ENCODE measurements at regions not wholly inside any gene's neighbourhood (a gene's known extent, or its start where the extent isn't known, plus 50 kb on each side); places are given as distances from the start of the nearest gene placed in this dataset.

DNA sequence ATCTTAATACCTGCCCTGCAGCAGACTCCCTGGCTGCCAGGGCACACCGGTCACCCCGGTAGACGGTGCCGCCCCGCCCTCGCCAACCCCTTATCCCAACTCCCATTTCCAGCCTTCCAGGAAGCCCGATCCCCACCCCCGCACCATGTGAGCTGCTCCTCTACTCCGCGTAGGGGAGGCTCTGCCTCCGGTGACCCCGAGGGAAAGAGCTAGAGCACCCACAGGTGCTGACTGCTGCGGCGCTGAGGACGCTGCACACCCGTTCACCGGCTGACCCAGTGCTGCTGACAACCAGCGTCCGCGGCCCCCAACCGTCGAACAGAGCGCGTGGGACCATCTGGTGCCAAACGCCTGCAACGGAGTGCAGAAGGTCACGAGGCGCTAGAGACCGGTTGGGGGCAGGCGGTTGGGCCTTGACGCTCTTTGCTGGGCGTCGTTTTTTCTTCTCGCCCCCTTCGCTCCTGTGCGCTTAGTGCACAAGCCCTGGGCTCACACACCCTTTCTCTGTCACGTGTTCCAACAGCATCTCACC lies 59.6 kb upstream of the ZNF599 start:
- no peak for DNase-seq
- intact Hi-C loops (cut with DNase I): no loop called here
- TF ChIP-seq, protein P1, sequence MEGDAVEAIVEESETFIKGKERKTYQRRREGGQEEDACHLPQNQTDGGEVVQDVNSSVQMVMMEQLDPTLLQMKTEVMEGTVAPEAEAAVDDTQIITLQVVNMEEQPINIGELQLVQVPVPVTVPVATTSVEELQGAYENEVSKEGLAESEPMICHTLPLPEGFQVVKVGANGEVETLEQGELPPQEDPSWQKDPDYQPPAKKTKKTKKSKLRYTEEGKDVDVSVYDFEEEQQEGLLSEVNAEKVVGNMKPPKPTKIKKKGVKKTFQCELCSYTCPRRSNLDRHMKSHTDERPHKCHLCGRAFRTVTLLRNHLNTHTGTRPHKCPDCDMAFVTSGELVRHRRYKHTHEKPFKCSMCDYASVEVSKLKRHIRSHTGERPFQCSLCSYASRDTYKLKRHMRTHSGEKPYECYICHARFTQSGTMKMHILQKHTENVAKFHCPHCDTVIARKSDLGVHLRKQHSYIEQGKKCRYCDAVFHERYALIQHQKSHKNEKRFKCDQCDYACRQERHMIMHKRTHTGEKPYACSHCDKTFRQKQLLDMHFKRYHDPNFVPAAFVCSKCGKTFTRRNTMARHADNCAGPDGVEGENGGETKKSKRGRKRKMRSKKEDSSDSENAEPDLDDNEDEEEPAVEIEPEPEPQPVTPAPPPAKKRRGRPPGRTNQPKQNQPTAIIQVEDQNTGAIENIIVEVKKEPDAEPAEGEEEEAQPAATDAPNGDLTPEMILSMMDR (IDR thresholded peaks at IDR 0.05): no peak
- no peak for TF ChIP-seq EP300 (IDR thresholded peaks at IDR 0.05)
- no peak for TF ChIP-seq POLR2A (IDR thresholded peaks at IDR 0.05)
- TF ChIP-seq POLR2AphosphoS5 (IDR thresholded peaks at IDR 0.05): no peak
- Histone ChIP-seq H3K27ac (no peak overlapping the region), H3K27me3 (no peaks in the 10 kb centered on the region), H3K36me3 (no peaks in the 10 kb centered on the region), H3K4me1 (no peaks in the 10 kb centered on the region), H3K4me3 (no peak overlapping the region), H3K9me3 (no peaks in the 10 kb centered on the region)
- 88 to 89% methylated on average over 37 of the region's 37 CpGs for WGBS, 2 donors

DNA sequence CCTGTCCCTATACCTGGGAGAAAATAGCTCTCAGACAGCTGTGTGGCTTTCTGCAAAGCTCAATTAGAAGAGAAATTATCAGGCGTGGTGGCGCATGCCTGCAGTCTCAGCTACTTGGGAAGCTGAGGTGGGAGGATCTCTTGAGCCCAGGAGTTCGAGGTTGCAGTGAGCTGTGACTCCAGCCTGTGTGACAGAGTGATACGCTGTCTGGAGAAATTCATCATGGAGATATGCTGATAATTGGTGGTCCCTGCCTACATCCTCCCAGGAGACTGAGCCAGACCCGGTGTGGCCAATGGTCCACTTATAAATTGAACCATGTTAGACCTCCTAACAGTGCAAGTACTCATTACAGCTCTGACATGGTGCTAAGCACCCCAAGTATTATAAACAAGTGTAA lies 58.7 kb upstream of the ZNF599 start:
- Histone ChIP-seq H3K36me3 (no peaks in the 10 kb centered on the region), H3K9me3 (no peaks in the 10 kb centered on the region), H3K4me3 (no peak overlapping the region), H3K27me3 (no peaks in the 10 kb centered on the region), H3K27ac (no peak overlapping the region), H3K4me1 (no peaks in the 10 kb centered on the region)
- no peak for DNase-seq
- WGBS, 2 donors: 89 to 92% methylated on average over 5 of the region's 5 CpGs
- no peak for TF ChIP-seq POLR2A (IDR thresholded peaks at IDR 0.05)
- no peak for TF ChIP-seq POLR2AphosphoS5 (IDR thresholded peaks at IDR 0.05)
- TF ChIP-seq, protein P1 (IDR thresholded peaks at IDR 0.05): no peak
- no peak for TF ChIP-seq EP300 (IDR thresholded peaks at IDR 0.05)
- intact Hi-C loops (cut with DNase I): no loop called here

DNA sequence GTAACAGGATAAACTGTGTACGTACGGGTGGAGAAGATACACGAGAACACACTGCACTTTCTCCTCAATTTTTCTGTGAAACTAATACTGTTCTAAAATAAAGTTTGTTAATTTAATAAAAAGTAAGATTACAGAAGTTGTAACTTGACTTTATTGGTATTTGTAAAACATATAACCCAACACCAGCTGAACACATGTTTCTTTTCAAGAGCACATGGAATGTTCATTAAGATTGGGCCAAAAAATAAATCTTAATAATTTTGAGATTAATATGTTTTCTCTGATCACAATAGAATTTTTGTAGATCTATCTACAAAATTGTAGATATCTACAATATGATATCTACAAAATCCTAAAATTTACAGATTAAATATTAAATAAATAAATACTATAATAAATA lies 55.1 kb upstream of the ZNF599 start:
- Histone ChIP-seq H3K4me1 (no peaks in the 10 kb centered on the region), H3K36me3 (no peaks in the 10 kb centered on the region), H3K4me3 (no peak overlapping the region), H3K27me3 (no peaks in the 10 kb centered on the region), H3K9me3 (no peaks in the 10 kb centered on the region), H3K27ac (no peak overlapping the region)
- 89 to 97% methylated on average over 3 of the region's 3 CpGs for WGBS, 2 donors
- intact Hi-C loops (cut with DNase I): no loop called here
- TF ChIP-seq EP300 (IDR thresholded peaks at IDR 0.05) (no peak), POLR2A (IDR thresholded peaks at IDR 0.05) (no peak), POLR2AphosphoS5 (IDR thresholded peaks at IDR 0.05) (no peak)
- TF ChIP-seq, protein P1 (IDR thresholded peaks at IDR 0.05): no peak
- DNase-seq: no peak

DNA sequence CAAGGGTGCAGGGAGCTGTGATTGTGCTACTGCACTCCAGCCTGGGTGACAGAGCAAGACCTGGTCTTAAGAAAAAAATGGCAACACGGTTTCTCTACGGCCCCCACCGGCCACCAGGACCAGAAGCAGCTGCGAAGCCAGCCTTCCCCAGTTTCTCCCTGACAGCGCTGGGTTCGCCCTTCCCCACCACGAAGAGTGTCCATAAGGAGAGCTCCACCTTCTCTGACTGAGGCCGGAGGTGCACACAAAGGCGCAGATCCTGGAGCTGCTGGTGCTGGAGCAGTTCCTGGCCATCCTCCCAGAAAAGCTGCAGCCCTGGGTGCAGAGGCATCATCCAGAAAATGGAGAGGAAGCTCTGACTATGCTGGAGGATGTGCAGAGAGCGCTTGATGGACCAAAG lies 52.2 kb upstream of the ZNF599 start:
- TF ChIP-seq POLR2AphosphoS5 (IDR thresholded peaks at IDR 0.05): no peak
- no peak for TF ChIP-seq POLR2A (IDR thresholded peaks at IDR 0.05)
- TF ChIP-seq, protein P1 (IDR thresholded peaks at IDR 0.05): no peak
- no peak for TF ChIP-seq EP300 (IDR thresholded peaks at IDR 0.05)
- H3K27me3 ChIP-seq: no peaks in the 10 kb centered on the region
- no peaks in the 10 kb centered on the region for H3K4me1 ChIP-seq
- no peaks in the 10 kb centered on the region for H3K9me3 ChIP-seq
- no peaks in the 10 kb centered on the region for H3K36me3 ChIP-seq
- intact Hi-C loops (cut with DNase I): no loop called here
- no peak overlapping the region for H3K27ac ChIP-seq
- WGBS, 2 donors: 87 to 90% methylated on average over 10 of the region's 10 CpGs
- H3K4me3 ChIP-seq: no peak overlapping the region
- DNase-seq: no peak

DNA sequence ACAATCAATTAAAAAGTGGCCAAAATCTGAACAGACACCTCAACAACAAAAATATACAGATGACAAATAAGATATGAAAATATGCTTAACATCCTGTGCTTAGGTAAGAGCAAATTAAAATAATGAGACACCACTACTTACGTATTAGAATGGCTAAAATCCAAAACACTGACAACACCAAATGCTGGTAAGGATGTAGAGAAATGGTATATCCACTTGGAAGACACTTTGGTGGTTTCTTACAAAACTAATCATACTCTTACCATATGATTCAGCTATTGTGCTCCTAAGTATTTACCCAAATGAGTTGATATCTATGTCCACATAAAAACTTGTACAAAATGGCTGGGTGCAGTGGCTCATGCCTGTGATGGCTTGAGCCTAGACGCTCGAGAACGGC lies 51.7 kb upstream of the ZNF599 start:
- no peak overlapping the region for H3K27ac ChIP-seq
- DNase-seq: no peak
- H3K27me3 ChIP-seq: no peaks in the 10 kb centered on the region
- no peak overlapping the region for H3K4me3 ChIP-seq
- TF ChIP-seq POLR2AphosphoS5 (IDR thresholded peaks at IDR 0.05) (no peak), POLR2A (IDR thresholded peaks at IDR 0.05) (no peak), EP300 (IDR thresholded peaks at IDR 0.05) (no peak)
- TF ChIP-seq, protein P1 (IDR thresholded peaks at IDR 0.05): no peak
- WGBS, 2 donors: 84 to 96% methylated on average over 4 of the region's 4 CpGs
- H3K9me3 ChIP-seq: no peaks in the 10 kb centered on the region
- H3K4me1 ChIP-seq: no peaks in the 10 kb centered on the region
- H3K36me3 ChIP-seq: no peaks in the 10 kb centered on the region
- intact Hi-C loops (cut with DNase I): no loop called here
